Fibroblast of skin of left biceps (primary cell): ENCODE measurements at regions not wholly inside any gene's neighbourhood (a gene's known extent, or its start where the extent isn't known, plus 50 kb on each side); places are given as distances from the start of the nearest gene placed in this dataset.
"Not testable (repeated sequence)": the region's sequence is repeated elsewhere in the genome, so short reads cannot be mapped to it uniquely, and the experiment has no call there.

Experiments used
- DNase-seq, 2 experiments: peaks; one replicate each; pipeline ENCODE4 v3.0.0-alpha.2; 2013; ENCODE audit warnings: low read depth in 2 of 2

DNA sequence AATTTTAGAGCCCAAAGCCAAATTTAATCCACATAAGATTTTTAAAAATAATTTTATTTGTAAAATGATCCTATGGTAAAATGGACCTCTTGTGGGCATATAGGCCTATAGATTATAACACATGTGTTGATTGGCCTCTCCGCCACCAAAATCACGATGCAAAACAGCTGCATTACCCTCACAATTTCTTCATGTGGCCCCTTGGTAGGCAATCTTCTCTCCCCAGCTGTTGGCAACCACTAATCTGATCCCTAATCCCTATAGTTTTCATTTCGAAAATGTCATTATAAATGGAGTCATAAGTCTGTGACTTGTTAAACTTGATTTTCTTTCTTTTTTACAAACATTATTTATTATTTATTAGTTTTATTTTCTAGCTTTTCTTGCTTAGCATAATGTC is 263.9 kb upstream of the SULF2 start:
- DNase-seq, result no peak

DNA sequence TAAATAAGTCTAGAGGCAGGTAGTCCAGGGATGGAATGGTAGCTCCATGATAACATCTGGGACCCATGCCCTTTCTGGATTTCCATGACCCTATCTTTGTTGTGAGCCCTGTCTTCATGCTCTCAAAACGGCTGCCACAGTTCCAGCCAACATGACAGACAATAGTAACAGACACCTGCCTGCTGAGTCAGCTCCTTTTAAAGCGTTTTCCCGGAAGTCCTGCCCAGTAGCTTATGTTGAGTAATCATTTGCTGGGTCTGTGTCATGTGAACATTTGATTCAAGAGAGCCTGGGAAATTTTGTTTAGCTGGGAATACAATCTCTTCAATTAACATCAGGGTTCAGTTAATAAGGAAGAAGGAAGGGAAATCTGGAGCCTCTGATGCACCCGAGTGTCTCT is 262.2 kb upstream of the SULF2 start:
- no peak for DNase-seq

DNA sequence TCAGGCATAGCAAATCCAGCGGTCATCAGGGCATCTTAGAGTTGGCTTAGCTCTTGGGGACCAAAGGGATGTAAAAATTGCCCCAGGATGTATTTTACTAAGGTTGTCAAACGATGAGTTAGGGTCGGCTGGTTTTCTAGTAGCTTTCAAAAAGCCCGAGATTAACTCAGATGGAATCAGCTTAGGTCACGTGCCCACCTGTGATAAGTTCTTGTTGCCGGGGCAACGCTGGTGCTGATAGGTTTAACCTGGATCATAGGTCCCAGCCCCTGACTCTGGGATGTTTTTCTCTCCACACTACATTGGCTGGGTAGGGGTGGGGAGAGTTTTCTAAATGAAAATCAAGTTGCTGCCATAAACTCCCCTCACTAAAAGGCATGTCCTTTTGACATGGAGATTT is 257.3 kb upstream of the SULF2 start:
- no peak for DNase-seq

DNA sequence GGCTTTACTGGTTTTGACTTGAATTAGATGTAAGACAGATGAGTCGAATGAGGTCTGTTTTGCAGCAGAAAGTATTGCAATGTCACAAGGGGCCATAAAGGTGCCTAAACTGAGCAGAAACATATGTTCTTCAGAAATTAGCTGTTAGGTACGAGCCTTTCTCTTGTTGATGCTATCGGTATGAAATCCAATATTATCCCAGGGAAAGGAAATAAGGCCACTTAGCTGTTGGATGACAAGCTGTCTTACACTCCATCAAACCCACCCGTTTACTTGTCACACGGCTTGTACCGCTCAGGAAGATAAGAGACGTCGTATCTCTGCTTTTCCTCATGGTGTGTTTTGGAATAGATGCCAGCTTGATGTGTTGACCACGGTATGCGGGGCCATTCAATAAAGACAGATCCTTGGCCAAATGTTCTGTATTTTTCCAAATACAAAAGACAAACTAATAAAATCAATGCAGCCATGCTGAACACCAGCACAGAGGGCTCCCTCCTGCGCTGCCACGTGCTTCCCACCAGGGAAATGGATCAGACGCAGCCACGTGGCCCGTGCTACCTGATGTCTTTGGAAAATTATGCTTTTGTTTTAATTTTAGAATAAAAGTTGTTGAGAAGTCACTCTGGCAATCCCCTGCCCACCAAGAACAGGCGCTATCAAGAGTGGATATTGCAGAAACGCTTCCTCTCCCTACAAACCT is 255.9 kb upstream of the SULF2 start:
- DNase-seq, result no peak

DNA sequence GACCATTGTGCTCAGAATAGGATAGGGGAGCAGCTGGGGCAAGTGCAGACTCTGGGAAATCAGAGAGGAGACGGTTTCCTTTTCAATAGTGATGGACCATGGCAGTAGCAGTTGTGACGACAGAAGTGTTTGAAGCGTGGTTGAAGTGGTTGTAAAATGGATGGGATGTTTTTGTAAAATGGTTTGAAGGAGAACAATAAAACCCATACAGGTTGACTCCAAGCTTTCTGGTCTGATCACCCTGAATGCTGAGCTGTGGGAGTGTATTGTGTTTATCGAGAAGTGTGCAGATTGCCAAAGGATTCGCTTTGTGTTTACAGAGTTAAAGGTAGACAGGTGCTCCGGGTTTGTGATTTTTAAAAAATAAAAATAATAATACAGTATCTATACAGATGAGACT is 255.2 kb upstream of the SULF2 start:
- DNase-seq, result no peak

DNA sequence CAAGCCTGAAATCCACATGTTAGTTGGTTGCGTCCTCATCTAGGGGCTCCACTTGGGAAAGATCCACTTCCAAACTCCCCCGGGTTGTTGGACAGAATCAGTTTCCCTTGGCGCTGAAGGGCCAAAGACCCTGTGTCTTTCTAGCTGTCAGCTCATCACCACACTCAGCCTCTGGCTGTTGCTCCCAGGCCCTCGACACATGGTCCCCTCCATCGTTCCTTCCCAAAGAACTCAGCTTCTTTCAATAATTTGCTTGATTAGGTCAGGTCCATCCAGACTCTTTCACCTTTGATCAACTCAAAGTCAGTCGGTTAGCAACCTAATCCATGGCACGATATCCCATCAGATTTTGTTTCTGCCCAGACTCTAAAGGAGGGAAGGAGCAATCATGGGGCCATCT is 254.8 kb upstream of the SULF2 start:
- no peak for DNase-seq

DNA sequence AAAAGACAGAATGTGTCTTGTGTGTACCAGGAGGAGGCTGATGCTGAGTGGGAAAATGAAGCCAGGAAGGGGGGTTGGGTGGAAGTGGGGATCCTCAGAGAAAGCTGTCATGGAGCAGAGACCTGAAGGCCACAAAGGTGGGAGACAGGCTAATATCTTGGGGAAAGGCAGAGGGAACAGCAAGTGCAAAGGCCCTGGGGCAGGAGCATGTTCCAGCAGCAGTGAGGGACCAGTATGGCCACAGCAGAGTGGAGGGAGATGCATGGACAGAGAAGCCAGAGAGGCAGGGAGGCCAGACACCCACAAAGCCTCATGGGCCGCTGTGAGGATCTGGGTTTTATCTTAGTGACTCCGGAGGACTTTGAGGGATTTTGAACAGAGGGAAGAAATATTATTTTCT is 254.2 kb upstream of the SULF2 start:
- no peak for DNase-seq

DNA sequence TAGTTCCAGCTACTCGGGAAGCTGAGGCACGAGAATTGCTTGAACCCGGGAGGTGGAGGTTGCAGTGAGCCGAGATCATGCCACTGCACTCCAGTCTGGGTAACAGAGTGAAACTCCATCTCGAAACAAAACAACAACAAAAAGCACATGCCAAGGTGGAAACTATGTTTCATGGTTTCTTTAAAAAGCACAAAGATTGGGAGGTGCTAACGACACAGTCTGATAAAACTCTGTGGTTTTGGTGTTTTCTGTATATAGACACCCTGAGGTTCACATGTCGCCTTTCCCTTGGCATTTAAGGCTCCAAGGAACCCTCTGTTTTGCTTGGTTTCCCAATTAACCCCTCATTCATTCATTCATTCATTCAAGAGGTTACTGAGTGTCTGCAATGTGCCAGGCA is 253.4 kb upstream of the SULF2 start:
- no peak for DNase-seq

DNA sequence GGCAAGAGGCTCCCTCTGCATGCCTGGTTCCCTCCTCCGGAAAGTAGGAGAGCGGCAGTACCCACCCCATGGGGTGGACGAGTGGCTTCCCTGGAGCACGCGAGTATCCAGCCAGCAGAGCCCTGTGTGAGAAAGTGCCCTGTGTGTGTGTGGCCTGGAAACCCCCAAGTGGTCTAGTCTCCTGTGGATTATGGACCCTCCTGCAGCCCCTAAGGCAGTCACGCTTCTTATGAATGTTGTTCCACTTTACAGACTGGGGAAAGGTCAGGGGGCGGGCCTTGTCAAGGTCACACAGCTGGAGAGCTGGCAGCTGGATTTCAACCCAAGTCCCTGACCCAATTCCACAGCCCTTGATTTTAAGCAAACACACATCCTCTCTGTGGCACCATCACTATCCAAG is 252.5 kb upstream of the SULF2 start:
- not testable (repeated sequence) for DNase-seq

DNA sequence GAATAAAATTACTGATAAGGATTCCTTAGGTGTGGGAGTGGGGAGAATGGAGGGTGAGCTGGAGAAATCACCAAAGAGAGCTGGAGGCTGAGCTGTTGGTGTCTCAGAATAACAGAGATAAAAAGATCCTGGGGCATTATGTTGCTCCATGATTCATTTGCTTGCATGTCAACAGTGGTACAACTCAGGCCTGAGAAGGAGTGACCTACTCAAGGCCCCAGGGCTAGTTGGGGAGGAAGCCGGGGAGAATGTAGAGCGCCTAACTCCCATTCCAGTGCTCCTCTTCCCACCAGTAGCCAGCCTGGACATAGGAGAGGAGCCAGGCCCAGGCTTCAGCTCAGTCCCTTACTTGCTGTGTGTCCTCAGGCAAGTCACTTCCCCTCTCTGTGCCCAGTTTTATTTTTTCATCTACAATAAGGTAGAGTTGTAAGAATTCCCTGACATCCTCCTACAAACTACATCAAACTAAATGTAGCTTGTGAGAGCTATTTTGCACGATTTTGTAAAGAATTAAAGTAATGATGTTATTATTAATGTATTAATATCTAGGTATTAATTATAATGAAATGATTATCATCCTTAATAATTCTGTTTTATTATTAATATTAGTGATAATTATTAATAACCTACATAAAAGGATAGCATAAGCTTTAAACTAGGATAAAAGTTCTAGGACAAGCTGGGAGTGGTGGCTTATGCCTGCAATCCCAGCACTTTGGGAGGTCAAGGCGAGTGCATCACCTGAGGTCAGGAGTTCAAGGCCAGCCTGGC is 250.9 kb upstream of the SULF2 start:
- no peak for DNase-seq

DNA sequence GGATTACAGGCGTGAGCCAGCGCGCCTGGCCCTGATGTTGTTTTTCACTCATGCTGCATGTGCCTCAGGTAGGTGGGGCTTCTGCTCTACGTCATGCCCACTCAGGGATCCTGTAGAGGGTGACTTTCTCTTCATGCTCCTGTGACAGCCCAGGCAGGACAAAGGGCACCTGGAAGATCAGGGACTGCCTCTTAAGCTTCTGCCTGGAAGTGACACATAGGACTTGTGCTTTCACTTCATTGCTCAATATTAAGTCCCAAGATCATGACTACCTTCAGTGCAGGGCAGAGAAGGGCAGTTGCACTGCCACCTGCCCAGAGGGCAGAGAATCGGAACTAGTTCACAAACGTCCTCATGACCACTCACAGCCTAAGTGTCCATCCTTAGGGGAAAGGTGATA is 249.5 kb upstream of the SULF2 start:
- no peak for DNase-seq

DNA sequence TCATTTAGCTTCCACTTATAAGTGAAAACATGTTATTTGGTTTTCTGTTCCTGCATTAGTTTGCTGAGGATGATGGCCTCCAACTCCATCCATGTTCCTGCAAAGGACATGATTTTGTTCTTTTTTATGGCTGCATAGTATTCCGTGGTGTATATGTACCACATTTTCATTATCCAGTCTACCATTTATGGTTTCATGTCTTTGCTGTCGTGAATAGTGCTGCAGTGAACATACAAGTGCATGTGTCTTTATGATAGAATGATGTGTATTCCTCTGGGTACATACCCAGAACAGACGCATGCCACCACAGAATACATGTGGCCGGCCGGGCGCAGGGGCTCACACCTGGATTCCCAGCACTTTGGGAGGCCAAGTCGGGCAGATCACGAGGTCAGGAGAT is 247.7 kb upstream of the SULF2 start:
- not testable (repeated sequence) for DNase-seq

DNA sequence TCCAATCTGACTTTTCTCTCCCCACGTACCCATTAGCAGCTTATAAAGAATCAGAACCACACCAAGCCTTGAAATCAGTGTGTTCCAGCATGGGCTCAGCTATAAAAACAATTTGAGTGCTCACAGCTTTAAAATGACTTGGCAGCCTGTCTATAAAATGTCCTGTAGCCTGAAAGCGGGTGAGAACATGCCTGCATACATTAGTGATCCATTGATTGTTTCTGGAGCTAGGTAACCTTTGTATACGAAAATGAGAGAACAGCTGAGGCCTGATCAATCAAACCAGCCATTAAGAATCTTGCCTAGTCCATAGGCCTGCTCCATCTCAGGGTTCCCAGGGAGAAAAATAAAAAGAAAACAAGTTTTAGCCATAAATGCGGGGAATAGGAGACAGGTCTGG is 245.8 kb upstream of the SULF2 start:
- DNase-seq, result no peak

DNA sequence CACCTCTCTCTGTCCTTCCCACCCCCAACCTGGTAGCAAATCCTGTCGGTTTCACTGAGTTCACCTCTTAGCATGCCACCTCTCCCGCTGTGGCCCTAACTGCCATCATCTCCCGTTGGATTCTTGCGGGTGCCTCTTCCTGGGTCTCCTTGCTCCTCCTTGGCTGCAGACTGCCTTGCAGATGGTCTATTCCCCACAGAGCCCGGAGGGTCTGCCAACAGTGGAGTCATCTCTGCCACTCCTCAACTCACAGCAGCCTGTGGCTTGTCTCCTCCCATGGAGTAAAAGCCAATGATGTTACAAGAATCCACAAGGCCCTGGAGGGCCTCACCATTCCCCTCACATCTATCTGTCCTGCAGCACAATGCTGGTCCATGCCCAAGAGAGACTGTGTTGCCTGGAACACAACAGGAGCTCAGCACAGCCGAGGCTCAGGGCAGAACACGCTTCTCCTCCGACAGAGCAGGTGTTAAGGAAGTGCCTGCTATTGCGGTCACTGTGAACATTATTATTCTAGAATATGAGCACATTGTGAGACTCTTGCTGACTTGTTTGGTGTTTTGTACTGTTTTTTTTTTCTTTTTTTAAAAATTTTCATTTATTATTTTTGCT is 241.8 kb upstream of the SULF2 start:
- DNase-seq, result no peak

DNA sequence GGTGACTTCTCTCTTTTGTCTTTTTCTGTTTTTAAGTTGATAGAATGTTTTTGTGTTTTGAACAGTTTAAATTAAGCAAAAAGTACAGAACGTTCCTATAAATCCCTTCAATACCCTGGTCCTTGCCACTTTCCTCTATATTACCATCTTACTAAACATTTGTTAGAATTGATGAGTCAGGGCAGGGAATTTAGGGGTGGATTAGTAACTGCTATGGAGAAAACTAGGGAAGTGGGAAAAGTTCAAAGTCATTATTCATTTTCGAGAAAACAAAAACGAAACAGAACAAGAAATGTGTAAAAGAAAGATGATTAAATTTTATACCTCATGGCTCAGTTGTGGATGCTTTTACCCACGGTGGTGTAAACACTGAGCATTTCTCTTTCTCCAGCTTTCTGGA is 240.4 kb upstream of the SULF2 start:
- DNase-seq, result peak in 1 of 2 experiments; percentile 43

DNA sequence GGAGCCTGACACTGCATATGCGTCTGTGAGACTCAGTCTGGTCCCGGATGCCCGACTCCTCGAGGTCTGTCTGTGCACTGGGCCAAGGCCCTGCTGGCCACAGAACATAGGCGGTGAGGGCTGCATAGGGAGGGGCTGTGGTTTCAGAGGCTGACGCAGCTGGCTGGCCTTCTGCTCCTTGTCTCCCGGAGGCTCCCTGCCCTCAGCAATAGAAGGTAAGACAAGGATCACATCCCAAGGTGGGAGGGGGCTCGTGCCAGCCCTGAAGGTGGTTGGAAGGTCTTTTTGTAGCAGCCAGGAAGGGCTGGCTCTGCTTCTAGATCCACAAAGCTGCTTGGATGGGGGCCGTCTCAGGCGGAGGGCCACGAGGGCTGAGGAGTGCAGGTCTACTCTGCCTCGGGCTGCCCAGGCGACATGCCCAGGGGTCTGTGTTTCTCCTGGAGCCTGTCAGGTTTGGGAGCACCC is 239.8 kb upstream of the SULF2 start:
- DNase-seq, result peak in 1 of 2 experiments; percentile 56

DNA sequence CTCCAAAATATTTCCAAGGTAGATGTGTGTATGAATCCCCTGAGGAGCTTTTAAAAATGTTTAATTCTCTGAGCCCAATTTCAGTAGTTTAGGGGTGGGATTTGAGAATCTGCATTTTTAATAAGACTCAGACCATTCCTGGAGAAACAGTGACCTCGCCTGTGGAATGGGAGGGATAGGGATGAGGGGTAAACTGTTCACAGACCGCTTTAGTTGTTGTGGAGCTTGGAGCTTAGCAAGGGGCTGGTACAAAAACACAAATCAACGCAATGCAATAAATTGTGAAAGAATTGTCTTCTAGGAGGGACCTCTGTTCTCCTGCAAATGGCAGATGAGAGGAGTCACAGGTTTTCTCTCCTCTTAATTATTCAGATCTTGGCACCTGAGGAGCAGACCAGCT is 239.3 kb upstream of the SULF2 start:
- no peak for DNase-seq

DNA sequence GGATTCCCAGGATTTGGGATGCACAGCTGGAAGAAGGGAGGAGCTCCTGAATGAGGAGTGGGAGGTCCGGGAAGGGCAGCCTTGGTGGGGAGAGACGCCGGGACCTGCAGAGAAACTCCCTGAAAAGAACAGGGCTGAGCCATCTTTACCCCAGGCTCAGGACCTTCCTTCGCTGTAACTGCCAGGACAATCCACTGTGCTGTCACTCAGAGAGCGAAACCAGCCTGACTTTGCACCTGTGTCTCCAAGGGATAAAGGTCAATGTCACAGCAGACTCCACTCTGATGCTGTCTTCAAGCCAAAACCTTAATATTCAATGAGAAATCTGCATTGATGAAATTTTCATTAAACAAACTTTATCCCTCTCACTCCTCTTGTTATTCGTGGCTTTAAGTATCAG is 235.4 kb upstream of the SULF2 start:
- DNase-seq, result not testable (repeated sequence)

DNA sequence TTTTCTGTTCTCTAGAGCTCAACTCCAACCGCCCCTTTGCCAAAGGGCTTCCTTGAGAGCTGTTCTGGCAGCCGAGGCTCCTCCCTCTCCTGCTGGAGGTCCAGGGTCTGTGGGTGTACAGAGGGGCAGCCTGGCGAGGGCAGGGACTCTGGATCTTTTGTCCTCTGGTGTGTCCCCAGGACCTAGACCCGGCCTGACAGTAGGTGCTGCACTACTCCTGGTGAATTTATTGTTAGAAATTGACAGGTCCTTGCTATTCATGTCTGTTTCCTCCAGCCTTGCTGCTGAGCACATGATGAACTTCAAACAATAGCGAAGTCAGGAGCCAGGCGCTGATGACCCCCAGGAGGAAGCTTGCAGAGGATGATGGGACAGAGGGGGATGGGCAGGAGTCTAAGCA is 234.7 kb upstream of the SULF2 start:
- no peak for DNase-seq

DNA sequence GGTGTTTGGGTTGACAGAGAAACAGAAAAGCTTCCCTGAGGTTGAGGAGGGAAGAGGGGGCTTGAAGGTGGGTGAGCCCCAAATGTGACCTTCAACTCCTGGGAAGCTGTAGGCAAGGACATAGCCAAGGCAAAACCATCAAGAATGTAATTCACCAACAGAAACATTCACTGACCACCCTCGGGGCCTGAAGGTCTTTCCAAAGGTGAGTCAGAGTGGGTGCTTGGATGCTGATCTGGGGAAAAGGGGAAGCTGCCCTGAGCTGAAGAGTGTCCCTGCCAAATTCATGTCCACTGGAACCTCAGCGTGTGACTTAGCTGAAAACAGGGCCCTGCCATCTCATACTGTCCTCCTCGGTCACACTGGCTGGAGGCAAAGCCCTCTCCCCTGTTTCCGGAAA is 234.2 kb upstream of the SULF2 start:
- no peak for DNase-seq

DNA sequence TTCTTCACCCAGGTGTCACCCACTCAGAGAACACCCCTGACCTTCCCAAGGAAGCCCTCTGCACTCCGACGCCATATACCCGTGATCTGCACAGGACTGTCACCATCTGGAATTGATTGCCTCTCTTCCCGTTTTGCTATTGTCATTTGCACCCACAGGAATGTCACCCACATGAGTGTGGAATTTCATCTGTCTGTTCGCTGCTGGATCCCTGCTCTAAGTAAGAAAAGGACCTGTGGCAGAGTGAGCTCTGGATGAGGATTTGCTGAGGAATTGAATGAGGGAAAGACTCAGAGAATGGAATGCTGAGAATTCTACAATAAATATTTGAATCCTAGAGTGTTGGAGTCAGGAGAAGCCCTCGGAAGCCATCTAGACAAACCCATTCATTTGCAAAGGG is 233.6 kb upstream of the SULF2 start:
- DNase-seq, result peak; percentile 80 to 82

DNA sequence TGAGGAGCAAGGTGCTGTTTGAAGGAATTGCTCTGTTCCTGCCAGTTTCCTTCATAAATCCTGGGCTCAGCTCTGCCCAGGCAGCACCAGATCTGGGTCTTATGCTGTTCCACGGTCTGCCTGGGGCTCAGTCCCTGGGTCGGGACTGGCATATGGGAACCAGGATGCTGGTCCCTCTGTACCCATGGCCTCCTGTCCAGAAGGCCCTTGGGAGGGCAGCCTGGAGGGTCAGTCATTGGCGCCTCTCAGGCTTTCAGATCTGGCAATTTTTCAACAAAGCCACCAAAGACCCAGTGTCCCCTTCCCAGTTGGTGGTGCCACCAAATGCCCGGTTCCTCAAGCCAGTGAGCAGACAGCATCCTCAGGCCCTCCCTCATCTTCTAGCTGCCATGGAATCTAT is 232.7 kb upstream of the SULF2 start:
- no peak for DNase-seq

DNA sequence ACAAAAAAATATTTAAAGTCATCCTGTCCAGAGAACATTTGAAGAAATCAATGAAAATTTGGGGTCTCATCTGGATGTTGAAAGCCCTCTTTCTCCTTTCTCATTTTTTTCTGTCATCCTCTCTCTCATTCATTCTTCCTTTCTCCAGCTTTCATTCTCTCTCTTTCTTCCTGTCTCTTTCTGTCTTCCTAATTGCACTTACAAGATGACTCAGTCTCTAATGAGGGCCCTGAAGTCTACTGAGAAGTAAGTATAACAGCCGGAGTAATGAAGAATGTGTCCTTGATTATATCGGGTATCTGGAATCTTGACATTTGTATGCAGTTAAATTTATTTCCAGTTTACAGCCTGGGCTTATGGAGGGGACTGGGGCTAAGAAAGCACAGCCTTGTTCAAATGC is 232.2 kb upstream of the SULF2 start:
- DNase-seq, result peak in 1 of 2 experiments; percentile 51
